Panc1 (cell line): ENCODE measurements at regions not wholly inside any gene's neighbourhood (a gene's known extent, or its start where the extent isn't known, plus 50 kb on each side); places are given as distances from the start of the nearest gene placed in this dataset.

Source experiments
- ATAC-seq: fragments of 200-7000 bp; cut with Tn5 transposase; 2 replicates; pipeline ENCODE4 v1.9.1; 2020; ENCODE audit warnings: mild to moderate bottlenecking, moderate library complexity
- BruUV-seq: library from RNA; stranded (reverse); fragments of 400-500 nt; replicated peaks from 2 replicates; lab custom pipeline; 2021; lab: Mats Ljungman, UMichigan
- CTCF ChIA-PET: fragments of 300-600 bp; sonication (Branson Sonifier 250); formaldehyde crosslinking; loops from one replicate; lab custom pipeline; 2022; ENCODE audit warnings: antibody characterized with exemption; lab: Charles Lee
- POLR2A ChIA-PET: fragments of 300-600 bp; sonication (Branson Sonifier 250); formaldehyde crosslinking; loops from one replicate; lab custom pipeline; 2022; ENCODE audit warnings: antibody characterized with exemption; lab: Charles Lee
- DNase-seq: peaks from one replicate; pipeline ENCODE4 v3.0.0-alpha.2; 2010; ENCODE audit warnings: low read depth, low spot score
- H3K27ac ChIP-seq: 2 replicates; pipeline ENCODE4 v1.5.1; 2011; ENCODE audit warnings: mild to moderate bottlenecking, low read length, inconsistent platforms
- H3K27me3 ChIP-seq: fragments of 200-500 bp; sonication (Bioruptor generic); 2 replicates; pipeline ENCODE4 v1.6.0; 2014; ENCODE audit warnings: low read length, inconsistent platforms; ENCODE audit not compliant: control insufficient read depth, insufficient read depth
- H3K36me3 ChIP-seq: fragments of 200-500 bp; sonication (Bioruptor generic); 2 replicates; pipeline ENCODE4 v1.5.1; 2014; ENCODE audit warnings: inconsistent platforms, mild to moderate bottlenecking, low read length, moderate library complexity; ENCODE audit not compliant: control insufficient read depth, insufficient read depth
- H3K4me1 ChIP-seq: 2 replicates; pipeline ENCODE4 v1.5.1; 2011; ENCODE audit warnings: inconsistent platforms, mild to moderate bottlenecking, low read length, moderate library complexity; ENCODE audit not compliant: control insufficient read depth, insufficient read depth
- H3K4me3 ChIP-seq, 2 experiments: 2 replicates each; pipeline ENCODE4 v1.5.1; 2011 to 2012; ENCODE audit warnings: low read depth in 2 of 2, low read length in 2 of 2, mild to moderate bottlenecking in 2 of 2, inconsistent platforms in 1 of 2, moderate library complexity in 1 of 2
- H3K9me3 ChIP-seq: fragments of 200-500 bp; sonication (Bioruptor generic); 2 replicates; pipeline ENCODE4 v1.5.1; 2014; ENCODE audit warnings: low read depth, mild to moderate bottlenecking, inconsistent platforms, low read length, moderate library complexity; ENCODE audit not compliant: control insufficient read depth, insufficient read depth
- POLR2AphosphoS5 ChIP-seq: IDR thresholded peaks from 2 replicates; pipeline ENCODE4 v1.6.1; 2012; ENCODE audit warnings: mild to moderate bottlenecking, low read depth, low read length, moderate library complexity
- REST ChIP-seq, 2 experiments: IDR thresholded peaks; 2 replicates each; pipeline ENCODE4 v1.6.1; 2011 to 2012; ENCODE audit warnings: low read depth in 2 of 2, control low read depth in 1 of 2, low read length in 1 of 2, mild to moderate bottlenecking in 1 of 2, moderate library complexity in 1 of 2; ENCODE audit not compliant: insufficient read depth in 1 of 2
- SIN3A ChIP-seq: IDR thresholded peaks from 2 replicates; pipeline ENCODE4 v1.6.1; 2012; ENCODE audit warnings: low read depth, mild to moderate bottlenecking, low read length, moderate library complexity, borderline replicate concordance; ENCODE audit not compliant: insufficient read depth
- TCF7L2 ChIP-seq: IDR thresholded peaks from 2 replicates; pipeline ENCODE4 v1.6.1; 2011; ENCODE audit warnings: mild to moderate bottlenecking, low read depth, low read length, inconsistent platforms
- in situ Hi-C: cut with HindIII; loops from 2 replicates; pipeline ENCODE4 v1.10.0; 2016; ENCODE audit warnings: low sequenced_read_pairs, low pct_unique_long_range_greater_than_20kb
- intact Hi-C: fragments of 100-400 bp; cut with micrococcal nuclease; formaldehyde crosslinking; loops from one replicate; pipeline ENCODE4 v1.10.0; 2022; ENCODE audit not compliant: unreplicated experiment
- TF ChIP-seq, protein P1 (sequence below): fragments of 450-650 bp; IDR thresholded peaks from 2 replicates; pipeline ENCODE4 v1.5.1; 2017; ENCODE audit warnings: mild to moderate bottlenecking

GRCh38 chr9:129405089-129405826, 215.6 kb downstream of the C9orf50 start:
- Histone ChIP-seq H3K27ac (peak overlapping the region; percentile 69; the same call in 1 of the 2 replicates), H3K4me1 (peaks cover 51% of the 10 kb centered on the region), H3K36me3 (no peaks in the 10 kb centered on the region), H3K9me3 (no peaks in the 10 kb centered on the region), H3K27me3 (no peaks in the 10 kb centered on the region), H3K4me3 (no peak overlapping the region)
- intact Hi-C loops = no loop called here
- DNase-seq (no peak), ATAC-seq (no peak)
- CTCF ChIA-PET = no interaction called here
- BruUV-seq = no TSS peak
- in situ Hi-C loops = no loop called here
- POLR2A ChIA-PET = no interaction called here
- TF ChIP-seq, protein P1, sequence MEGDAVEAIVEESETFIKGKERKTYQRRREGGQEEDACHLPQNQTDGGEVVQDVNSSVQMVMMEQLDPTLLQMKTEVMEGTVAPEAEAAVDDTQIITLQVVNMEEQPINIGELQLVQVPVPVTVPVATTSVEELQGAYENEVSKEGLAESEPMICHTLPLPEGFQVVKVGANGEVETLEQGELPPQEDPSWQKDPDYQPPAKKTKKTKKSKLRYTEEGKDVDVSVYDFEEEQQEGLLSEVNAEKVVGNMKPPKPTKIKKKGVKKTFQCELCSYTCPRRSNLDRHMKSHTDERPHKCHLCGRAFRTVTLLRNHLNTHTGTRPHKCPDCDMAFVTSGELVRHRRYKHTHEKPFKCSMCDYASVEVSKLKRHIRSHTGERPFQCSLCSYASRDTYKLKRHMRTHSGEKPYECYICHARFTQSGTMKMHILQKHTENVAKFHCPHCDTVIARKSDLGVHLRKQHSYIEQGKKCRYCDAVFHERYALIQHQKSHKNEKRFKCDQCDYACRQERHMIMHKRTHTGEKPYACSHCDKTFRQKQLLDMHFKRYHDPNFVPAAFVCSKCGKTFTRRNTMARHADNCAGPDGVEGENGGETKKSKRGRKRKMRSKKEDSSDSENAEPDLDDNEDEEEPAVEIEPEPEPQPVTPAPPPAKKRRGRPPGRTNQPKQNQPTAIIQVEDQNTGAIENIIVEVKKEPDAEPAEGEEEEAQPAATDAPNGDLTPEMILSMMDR = no peak
- TF ChIP-seq REST (IDR thresholded peaks at IDR 0.05; ENCODE audit: insufficient read depth in 1 of 2, low read depth in 2 of 2, low read length in 1 of 2) (no peak), SIN3A (no peak), POLR2AphosphoS5 (no peak), TCF7L2 (no peak)

- intact Hi-C loops = no loop called here
- Histone ChIP-seq H3K27me3 (no peaks in the 10 kb centered on the region), H3K36me3 (no peaks in the 10 kb centered on the region), H3K4me3 (no peak overlapping the region), H3K4me1 (peaks cover 51% of the 10 kb centered on the region), H3K9me3 (no peaks in the 10 kb centered on the region), H3K27ac (no peak overlapping the region)
- no peak for DNase-seq
- ChIA-PET POLR2A (no interaction called here), CTCF (no interaction called here)
- no peak for ATAC-seq
- TF ChIP-seq, protein P1 = no peak
- no peak for TF ChIP-seq POLR2AphosphoS5
- no peak for TF ChIP-seq TCF7L2
- TF ChIP-seq REST (IDR thresholded peaks at IDR 0.05; ENCODE audit: insufficient read depth in 1 of 2, low read depth in 2 of 2, low read length in 1 of 2) = no peak
- no peak for TF ChIP-seq SIN3A
- in situ Hi-C loops = no loop called here
- BruUV-seq = no TSS peak
Measured at GRCh38 chr9:129404621-129405020, 216.3 kb downstream of the C9orf50 start.
